Panc1 (cell line): ENCODE measurements at regions not wholly inside any gene's neighbourhood (a gene's known extent, or its start where the extent isn't known, plus 50 kb on each side); places are given as distances from the start of the nearest gene placed in this dataset.

Source experiments
- TF ChIP-seq, protein P1 (sequence below): fragments of 450-650 bp; IDR thresholded peaks from 2 replicates; pipeline ENCODE4 v1.5.1; 2017; ENCODE audit warnings: mild to moderate bottlenecking
- TF ChIP-seq, protein P2 (sequence below), 2 experiments: IDR thresholded peaks; 2 replicates each; pipeline ENCODE4 v1.6.1; 2011 to 2012; ENCODE audit warnings: low read depth in 2 of 2, control low read depth in 1 of 2, low read length in 1 of 2, mild to moderate bottlenecking in 1 of 2, moderate library complexity in 1 of 2; ENCODE audit not compliant: insufficient read depth in 1 of 2

GRCh38 chr18:79608069-79608468 is 71.5 kb upstream of the CTDP1 start:
- TF ChIP-seq, protein P1, sequence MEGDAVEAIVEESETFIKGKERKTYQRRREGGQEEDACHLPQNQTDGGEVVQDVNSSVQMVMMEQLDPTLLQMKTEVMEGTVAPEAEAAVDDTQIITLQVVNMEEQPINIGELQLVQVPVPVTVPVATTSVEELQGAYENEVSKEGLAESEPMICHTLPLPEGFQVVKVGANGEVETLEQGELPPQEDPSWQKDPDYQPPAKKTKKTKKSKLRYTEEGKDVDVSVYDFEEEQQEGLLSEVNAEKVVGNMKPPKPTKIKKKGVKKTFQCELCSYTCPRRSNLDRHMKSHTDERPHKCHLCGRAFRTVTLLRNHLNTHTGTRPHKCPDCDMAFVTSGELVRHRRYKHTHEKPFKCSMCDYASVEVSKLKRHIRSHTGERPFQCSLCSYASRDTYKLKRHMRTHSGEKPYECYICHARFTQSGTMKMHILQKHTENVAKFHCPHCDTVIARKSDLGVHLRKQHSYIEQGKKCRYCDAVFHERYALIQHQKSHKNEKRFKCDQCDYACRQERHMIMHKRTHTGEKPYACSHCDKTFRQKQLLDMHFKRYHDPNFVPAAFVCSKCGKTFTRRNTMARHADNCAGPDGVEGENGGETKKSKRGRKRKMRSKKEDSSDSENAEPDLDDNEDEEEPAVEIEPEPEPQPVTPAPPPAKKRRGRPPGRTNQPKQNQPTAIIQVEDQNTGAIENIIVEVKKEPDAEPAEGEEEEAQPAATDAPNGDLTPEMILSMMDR = no peak
- TF ChIP-seq, protein P2, sequence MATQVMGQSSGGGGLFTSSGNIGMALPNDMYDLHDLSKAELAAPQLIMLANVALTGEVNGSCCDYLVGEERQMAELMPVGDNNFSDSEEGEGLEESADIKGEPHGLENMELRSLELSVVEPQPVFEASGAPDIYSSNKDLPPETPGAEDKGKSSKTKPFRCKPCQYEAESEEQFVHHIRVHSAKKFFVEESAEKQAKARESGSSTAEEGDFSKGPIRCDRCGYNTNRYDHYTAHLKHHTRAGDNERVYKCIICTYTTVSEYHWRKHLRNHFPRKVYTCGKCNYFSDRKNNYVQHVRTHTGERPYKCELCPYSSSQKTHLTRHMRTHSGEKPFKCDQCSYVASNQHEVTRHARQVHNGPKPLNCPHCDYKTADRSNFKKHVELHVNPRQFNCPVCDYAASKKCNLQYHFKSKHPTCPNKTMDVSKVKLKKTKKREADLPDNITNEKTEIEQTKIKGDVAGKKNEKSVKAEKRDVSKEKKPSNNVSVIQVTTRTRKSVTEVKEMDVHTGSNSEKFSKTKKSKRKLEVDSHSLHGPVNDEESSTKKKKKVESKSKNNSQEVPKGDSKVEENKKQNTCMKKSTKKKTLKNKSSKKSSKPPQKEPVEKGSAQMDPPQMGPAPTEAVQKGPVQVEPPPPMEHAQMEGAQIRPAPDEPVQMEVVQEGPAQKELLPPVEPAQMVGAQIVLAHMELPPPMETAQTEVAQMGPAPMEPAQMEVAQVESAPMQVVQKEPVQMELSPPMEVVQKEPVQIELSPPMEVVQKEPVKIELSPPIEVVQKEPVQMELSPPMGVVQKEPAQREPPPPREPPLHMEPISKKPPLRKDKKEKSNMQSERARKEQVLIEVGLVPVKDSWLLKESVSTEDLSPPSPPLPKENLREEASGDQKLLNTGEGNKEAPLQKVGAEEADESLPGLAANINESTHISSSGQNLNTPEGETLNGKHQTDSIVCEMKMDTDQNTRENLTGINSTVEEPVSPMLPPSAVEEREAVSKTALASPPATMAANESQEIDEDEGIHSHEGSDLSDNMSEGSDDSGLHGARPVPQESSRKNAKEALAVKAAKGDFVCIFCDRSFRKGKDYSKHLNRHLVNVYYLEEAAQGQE (IDR thresholded peaks at IDR 0.05; ENCODE audit: insufficient read depth in 1 of 2, low read depth in 2 of 2, low read length in 1 of 2) = no peak
